ENCODE measurements at regions not wholly inside any gene's neighbourhood (a gene's known extent, or its start where the extent isn't known, plus 50 kb on each side); places are given as distances from the start of the nearest gene placed in this dataset.

DNA sequence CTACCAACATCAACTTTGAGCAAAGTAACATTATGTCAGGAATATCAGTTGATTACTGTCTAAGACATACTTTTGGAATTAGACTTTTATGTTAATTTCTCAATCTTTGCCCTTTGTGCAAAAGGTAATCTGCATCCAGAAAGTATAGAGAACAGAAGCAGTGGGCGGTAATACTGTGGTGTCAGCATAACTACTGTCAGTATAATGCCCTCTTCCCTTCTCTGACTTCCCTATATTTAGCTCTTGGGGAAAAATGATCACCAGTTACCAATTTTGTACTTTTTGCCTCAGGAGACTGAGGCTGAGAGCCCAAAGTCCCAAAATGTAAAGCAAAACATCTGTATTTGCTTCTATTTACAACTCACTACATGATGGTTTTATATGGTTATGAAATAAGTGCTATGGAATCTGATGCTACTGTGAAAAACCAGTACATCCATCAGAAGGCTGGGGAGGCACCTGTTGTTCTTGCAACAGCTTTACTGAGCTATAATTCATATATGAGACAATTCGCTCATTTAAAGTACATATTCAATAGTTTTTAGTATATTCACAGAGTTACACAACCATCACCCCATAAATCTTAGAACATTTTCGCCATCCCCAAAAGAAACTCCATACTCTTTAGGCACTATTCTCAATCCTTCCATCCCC is 51.3 kb upstream of the CD302 start:
- Histone ChIP-seq H4K91ac (ENCODE audit: low read depth, low read length) (no peak overlapping the region), H3K4me2 (ENCODE audit: low read length) (no peak overlapping the region), H3K4ac (ENCODE audit: low read depth, low read length) (no peak overlapping the region), H4K12ac (ENCODE audit: low read depth, low read length) (no peak overlapping the region), H2AK5ac (ENCODE audit: low read length) (no peak overlapping the region), H4K8ac (ENCODE audit: low read depth, low read length) (no peak overlapping the region), H3K14ac (ENCODE audit: low read length) (no peak overlapping the region), H3K79me2 (ENCODE audit: control insufficient read depth, insufficient read depth, low read length, poor library complexity) (no peaks in the 10 kb centered on the region), H2BK120ac (ENCODE audit: insufficient read depth, low read length, poor library complexity) (no peak overlapping the region), H3K27ac (ENCODE audit: low read depth, low read length) (no peak overlapping the region), H3K79me1 (ENCODE audit: low read length) (no peaks in the 10 kb centered on the region), H3K4me3 (ENCODE audit: low read depth, low read length) (no peak overlapping the region), H2BK12ac (ENCODE audit: low read length) (no peak overlapping the region), H3K4me1 (ENCODE audit: control insufficient read depth in 1 of 2, insufficient read depth in 2 of 2, low read length in 2 of 2) (no peaks in the 10 kb centered on the region), H3K27me3 (ENCODE audit: insufficient read depth, low read length) (no peaks in the 10 kb centered on the region), H2BK5ac (ENCODE audit: low read depth, low read length, poor library complexity) (no peak overlapping the region), H3K9me3 (ENCODE audit: insufficient read depth, low read depth, low read length) (no peaks in the 10 kb centered on the region), H3K36me3 (ENCODE audit: control insufficient read depth in 1 of 2, insufficient read depth in 2 of 2, low read length in 2 of 2) (no peaks in the 10 kb centered on the region), H3K23ac (ENCODE audit: low read length) (no peak overlapping the region), H3K9ac (ENCODE audit: low read length) (no peak overlapping the region), H3K18ac (ENCODE audit: low read length) (no peak overlapping the region), H2AFZ (ENCODE audit: insufficient read depth, low read length, poor library complexity) (no peak overlapping the region)
- DNase-seq = no peak
- WGBS (ENCODE audit: extremely low coverage, insufficient coverage, insufficient read length) = no CpG with 5 or more reads among the region's 3 CpGs

All from trophoblast cell (in vitro differentiated cells and primary cell).